Skeletal muscle satellite cell (primary cell): ENCODE measurements at regions not wholly inside any gene's neighbourhood (a gene's known extent, or its start where the extent isn't known, plus 50 kb on each side); places are given as distances from the start of the nearest gene placed in this dataset.

Experiments used
- H3K27me3 ChIP-seq: 2 replicates; pipeline ENCODE4 v1.7.0; 2013; ENCODE audit warnings: low read length; ENCODE audit not compliant: control insufficient read depth, insufficient read depth
- H3K36me3 ChIP-seq: 2 replicates; pipeline ENCODE4 v1.7.0; 2013; ENCODE audit warnings: mild to moderate bottlenecking, control low read depth, low read length; ENCODE audit not compliant: insufficient read depth
- H3K4me1 ChIP-seq: 2 replicates; pipeline ENCODE4 v1.7.0; 2013; ENCODE audit warnings: low read length; ENCODE audit not compliant: control insufficient read depth, insufficient read depth
- H3K4me2 ChIP-seq: 2 replicates; pipeline ENCODE4 v1.7.0; 2013; ENCODE audit warnings: mild to moderate bottlenecking, low read length
- H3K4me3 ChIP-seq: 2 replicates; pipeline ENCODE4 v1.7.0; 2013; ENCODE audit warnings: low read length
- H3K9ac ChIP-seq: 2 replicates; pipeline ENCODE4 v1.7.0; 2013; ENCODE audit warnings: mild to moderate bottlenecking, low read depth, low read length, moderate library complexity
- H3K9me3 ChIP-seq: replicated peaks from 2 replicates; pipeline ENCODE4 v1.7.0; 2013; ENCODE audit warnings: mild to moderate bottlenecking, control low read depth, low read length

GRCh38 chrX:122512561-122513072 is 671.5 kb upstream of the GRIA3 start:
- Histone ChIP-seq H3K27me3 (no peaks in the 10 kb centered on the region), H3K9ac (no peak overlapping the region), H3K36me3 (no peaks in the 10 kb centered on the region), H3K4me1 (no peaks in the 10 kb centered on the region), H3K9me3 (no peaks in the 10 kb centered on the region), H3K4me3 (no peak overlapping the region), H3K4me2 (no peak overlapping the region)

DNA sequence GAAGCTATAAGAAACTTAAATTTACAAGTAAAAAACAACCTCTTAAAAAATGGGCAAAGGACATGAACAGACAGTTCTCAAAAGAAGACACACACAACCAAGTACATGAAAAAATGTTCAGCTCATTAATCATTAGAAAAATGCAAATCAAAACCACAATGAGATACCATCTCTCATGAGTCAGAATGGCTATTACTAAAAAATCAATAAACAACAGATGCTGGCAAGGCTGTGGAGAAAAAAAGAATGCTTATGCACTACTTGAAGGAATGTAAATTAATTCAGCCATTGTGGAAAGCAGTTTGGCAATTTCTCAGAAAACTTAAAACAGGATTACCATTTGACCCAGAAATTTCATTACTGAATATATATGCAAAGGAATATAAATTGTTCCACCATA is 666.3 kb upstream of the GRIA3 start:
- no peak overlapping the region for H3K9ac ChIP-seq
- no peak overlapping the region for H3K4me3 ChIP-seq
- no peaks in the 10 kb centered on the region for H3K9me3 ChIP-seq
- no peak overlapping the region for H3K4me2 ChIP-seq
- no peaks in the 10 kb centered on the region for H3K27me3 ChIP-seq
- H3K4me1 ChIP-seq, result no peaks in the 10 kb centered on the region
- no peaks in the 10 kb centered on the region for H3K36me3 ChIP-seq

DNA sequence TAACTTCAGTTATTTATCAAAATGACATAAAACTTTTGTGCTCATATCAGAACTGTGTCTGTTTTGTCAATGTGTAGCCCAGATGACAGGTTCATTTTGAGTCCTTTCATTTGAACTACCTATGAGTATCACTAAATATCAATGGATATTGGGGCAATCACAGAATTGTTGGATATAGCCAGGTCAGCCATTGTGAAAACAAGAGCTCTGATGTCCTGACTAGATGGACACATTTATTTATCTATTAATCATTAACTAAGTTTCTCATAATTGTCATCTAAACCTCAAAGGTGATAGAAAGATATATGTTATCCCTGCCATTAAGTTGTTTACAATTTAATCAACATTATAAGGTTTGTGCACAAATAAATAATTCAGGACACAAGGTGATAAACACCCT is 638.3 kb upstream of the GRIA3 start:
- Histone ChIP-seq H3K9ac (no peak overlapping the region), H3K4me3 (no peak overlapping the region), H3K4me2 (no peak overlapping the region), H3K9me3 (no peaks in the 10 kb centered on the region), H3K4me1 (no peaks in the 10 kb centered on the region), H3K36me3 (no peaks in the 10 kb centered on the region), H3K27me3 (no peaks in the 10 kb centered on the region)

- Histone ChIP-seq H3K9me3 (no peaks in the 10 kb centered on the region), H3K4me2 (no peak overlapping the region), H3K36me3 (no peaks in the 10 kb centered on the region), H3K4me1 (no peaks in the 10 kb centered on the region), H3K9ac (no peak overlapping the region), H3K27me3 (no peaks in the 10 kb centered on the region), H3K4me3 (no peak overlapping the region)
These were observed 637.8 kb upstream of the GRIA3 start for GRCh38 chrX:122546269-122546668.

GRCh38 chrX:122552286-122552800 is 631.7 kb upstream of the GRIA3 start:
- Histone ChIP-seq H3K4me3 (no peak overlapping the region), H3K4me1 (no peaks in the 10 kb centered on the region), H3K36me3 (no peaks in the 10 kb centered on the region), H3K9ac (no peak overlapping the region), H3K9me3 (no peaks in the 10 kb centered on the region), H3K4me2 (no peak overlapping the region), H3K27me3 (no peaks in the 10 kb centered on the region)

DNA sequence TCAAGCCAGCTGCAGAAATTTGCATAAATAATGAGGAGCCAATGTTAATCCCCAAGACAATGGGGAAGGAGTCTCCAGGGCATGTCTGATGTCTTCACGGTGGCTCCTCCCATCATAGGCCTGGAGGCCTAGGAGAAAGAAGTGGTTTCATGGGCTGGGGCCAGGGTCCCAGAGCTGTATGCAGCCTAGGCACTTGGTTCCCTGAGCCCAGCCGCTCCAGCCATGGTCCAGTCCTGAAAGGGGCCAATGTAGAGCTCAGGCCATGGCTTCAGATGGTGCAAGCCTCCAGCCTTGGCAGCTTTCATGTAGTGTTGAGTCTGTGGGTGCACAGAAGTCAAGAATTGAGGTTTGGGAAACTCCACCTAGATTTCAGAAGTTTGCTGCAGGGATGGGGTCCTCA is 628.2 kb upstream of the GRIA3 start:
- no peak overlapping the region for H3K4me2 ChIP-seq
- no peak overlapping the region for H3K9ac ChIP-seq
- no peaks in the 10 kb centered on the region for H3K36me3 ChIP-seq
- H3K4me1 ChIP-seq, result no peaks in the 10 kb centered on the region
- no peaks in the 10 kb centered on the region for H3K27me3 ChIP-seq
- no peaks in the 10 kb centered on the region for H3K9me3 ChIP-seq
- H3K4me3 ChIP-seq, result no peak overlapping the region

DNA sequence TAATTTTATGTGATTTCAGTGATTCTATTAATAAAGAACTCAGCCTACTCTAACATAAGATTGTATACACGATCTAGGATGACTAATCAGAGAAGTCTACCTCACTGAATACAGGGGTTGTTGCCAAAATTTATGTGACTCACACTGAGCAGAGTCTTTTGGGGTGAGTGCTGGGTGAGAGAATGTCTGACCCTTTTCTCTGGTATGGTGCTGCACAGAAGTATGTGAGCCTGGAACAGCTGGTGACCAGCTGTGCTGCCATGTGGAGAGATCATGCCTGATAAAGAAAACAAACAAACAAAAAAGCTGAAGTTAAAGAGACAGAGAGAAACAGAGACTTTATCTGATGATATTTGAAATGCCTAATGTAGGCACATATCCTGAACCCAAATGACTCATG is 618.1 kb upstream of the GRIA3 start:
- Histone ChIP-seq H3K9ac (no peak overlapping the region), H3K36me3 (no peaks in the 10 kb centered on the region), H3K4me2 (no peak overlapping the region), H3K27me3 (no peaks in the 10 kb centered on the region), H3K9me3 (no peaks in the 10 kb centered on the region), H3K4me1 (peaks cover 18% of the 10 kb centered on the region), H3K4me3 (no peak overlapping the region)

GRCh38 chrX:122566401-122566800 is 617.7 kb upstream of the GRIA3 start:
- H3K4me1 ChIP-seq, result peaks cover 18% of the 10 kb centered on the region
- no peaks in the 10 kb centered on the region for H3K36me3 ChIP-seq
- H3K4me2 ChIP-seq, result no peak overlapping the region
- H3K9me3 ChIP-seq, result no peaks in the 10 kb centered on the region
- no peak overlapping the region for H3K4me3 ChIP-seq
- no peaks in the 10 kb centered on the region for H3K27me3 ChIP-seq
- H3K9ac ChIP-seq, result no peak overlapping the region

- Histone ChIP-seq H3K9ac (no peak overlapping the region), H3K36me3 (no peaks in the 10 kb centered on the region), H3K4me3 (no peak overlapping the region), H3K9me3 (no peaks in the 10 kb centered on the region), H3K27me3 (no peaks in the 10 kb centered on the region), H3K4me2 (no peak overlapping the region), H3K4me1 (peaks cover 27% of the 10 kb centered on the region)
These were observed 616.2 kb upstream of the GRIA3 start for GRCh38 chrX:122567911-122568310.

- Histone ChIP-seq H3K4me2 (no peak overlapping the region), H3K9ac (no peak overlapping the region), H3K4me1 (peaks cover 17% of the 10 kb centered on the region)
These were observed 611.6 kb upstream of the GRIA3 start for GRCh38 chrX:122572461-122572860.

DNA sequence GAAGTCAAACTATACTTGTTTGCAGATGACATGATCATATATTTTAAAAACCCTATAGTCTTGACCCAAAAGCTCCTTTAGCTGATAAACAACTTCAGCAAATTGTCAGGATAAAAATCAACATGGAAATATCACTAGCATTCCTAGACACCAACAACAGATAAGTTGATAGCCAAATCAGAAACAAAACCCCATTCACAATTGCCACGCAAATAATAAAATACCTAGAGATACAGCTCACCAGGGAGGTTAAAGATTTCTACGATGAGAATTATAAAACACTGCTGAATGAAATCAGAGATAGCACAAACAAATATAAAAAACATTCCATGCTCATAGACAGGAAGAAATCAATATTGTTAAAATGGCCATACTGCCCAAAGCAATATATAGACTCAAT is 605.0 kb upstream of the GRIA3 start:
- Histone ChIP-seq H3K4me1 (peaks cover 7% of the 10 kb centered on the region), H3K9me3 (no peaks in the 10 kb centered on the region), H3K9ac (no peak overlapping the region), H3K4me2 (peak overlapping the region; percentile 21), H3K27me3 (no peaks in the 10 kb centered on the region), H3K36me3 (no peaks in the 10 kb centered on the region), H3K4me3 (no peak overlapping the region)

More at GRCh38 chrX:122572461-122572860, 611.6 kb upstream of the GRIA3 start:
- Histone ChIP-seq H3K9me3 (no peaks in the 10 kb centered on the region), H3K27me3 (no peaks in the 10 kb centered on the region), H3K36me3 (no peaks in the 10 kb centered on the region), H3K4me3 (no peak overlapping the region)

DNA sequence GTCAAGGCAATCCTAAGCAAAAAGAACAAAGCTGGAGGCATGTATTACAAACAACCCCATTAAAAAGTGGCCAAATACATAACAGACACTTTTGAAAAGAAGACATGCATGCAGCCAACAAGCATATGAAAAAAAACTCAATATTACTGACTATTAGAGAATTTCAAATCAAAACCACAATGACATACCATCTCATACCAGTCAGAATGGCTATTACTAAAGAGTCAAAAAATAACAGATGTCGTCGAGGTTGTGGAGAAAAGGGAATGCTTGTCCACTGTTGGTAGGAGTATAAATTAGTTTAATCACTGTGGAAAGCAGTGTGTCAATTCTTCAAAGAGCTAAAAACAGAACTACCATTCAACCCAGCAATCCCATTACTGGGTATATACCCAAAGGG is 604.6 kb upstream of the GRIA3 start:
- Histone ChIP-seq H3K36me3 (no peaks in the 10 kb centered on the region), H3K4me3 (no peak overlapping the region), H3K27me3 (no peaks in the 10 kb centered on the region), H3K9me3 (no peaks in the 10 kb centered on the region), H3K9ac (no peak overlapping the region), H3K4me2 (peak overlapping the region; percentile 21), H3K4me1 (peaks cover 7% of the 10 kb centered on the region)
